Dendritic cell treated with granulocyte-macrophage colony-stimulating factor and Interleukin-4, amounts not matched to agents 40 ng/mL and 50 ng/mL, for 4 days (primary cell): ENCODE measurements at regions not wholly inside any gene's neighbourhood (a gene's known extent, or its start where the extent isn't known, plus 50 kb on each side); places are given as distances from the start of the nearest gene placed in this dataset.

Experiments used
- H3K27ac Mint-ChIP-seq: one replicate; pipeline ENCODE4 v1.8.0; 2022; ENCODE audit warnings: mild to moderate bottlenecking, mixed read lengths
- H3K27me3 Mint-ChIP-seq: one replicate; pipeline ENCODE4 v1.8.0; 2022; ENCODE audit warnings: mild to moderate bottlenecking, mixed read lengths
- H3K36me3 Mint-ChIP-seq: one replicate; pipeline ENCODE4 v1.8.0; 2022; ENCODE audit warnings: low read depth, mixed read lengths
- H3K4me1 Mint-ChIP-seq: one replicate; pipeline ENCODE4 v1.8.0; 2022; ENCODE audit warnings: low read depth, mixed read lengths
- H3K4me3 Mint-ChIP-seq: one replicate; pipeline ENCODE4 v1.8.0; 2022; ENCODE audit warnings: mild to moderate bottlenecking, moderate library complexity, mixed read lengths
- H3K9me3 Mint-ChIP-seq: one replicate; pipeline ENCODE4 v1.8.0; 2022; ENCODE audit warnings: mixed read lengths
- intact Hi-C: fragments of 100-400 bp; cut with micrococcal nuclease; formaldehyde crosslinking; loops from one replicate; pipeline ENCODE4 v1.15.0; 2022

DNA sequence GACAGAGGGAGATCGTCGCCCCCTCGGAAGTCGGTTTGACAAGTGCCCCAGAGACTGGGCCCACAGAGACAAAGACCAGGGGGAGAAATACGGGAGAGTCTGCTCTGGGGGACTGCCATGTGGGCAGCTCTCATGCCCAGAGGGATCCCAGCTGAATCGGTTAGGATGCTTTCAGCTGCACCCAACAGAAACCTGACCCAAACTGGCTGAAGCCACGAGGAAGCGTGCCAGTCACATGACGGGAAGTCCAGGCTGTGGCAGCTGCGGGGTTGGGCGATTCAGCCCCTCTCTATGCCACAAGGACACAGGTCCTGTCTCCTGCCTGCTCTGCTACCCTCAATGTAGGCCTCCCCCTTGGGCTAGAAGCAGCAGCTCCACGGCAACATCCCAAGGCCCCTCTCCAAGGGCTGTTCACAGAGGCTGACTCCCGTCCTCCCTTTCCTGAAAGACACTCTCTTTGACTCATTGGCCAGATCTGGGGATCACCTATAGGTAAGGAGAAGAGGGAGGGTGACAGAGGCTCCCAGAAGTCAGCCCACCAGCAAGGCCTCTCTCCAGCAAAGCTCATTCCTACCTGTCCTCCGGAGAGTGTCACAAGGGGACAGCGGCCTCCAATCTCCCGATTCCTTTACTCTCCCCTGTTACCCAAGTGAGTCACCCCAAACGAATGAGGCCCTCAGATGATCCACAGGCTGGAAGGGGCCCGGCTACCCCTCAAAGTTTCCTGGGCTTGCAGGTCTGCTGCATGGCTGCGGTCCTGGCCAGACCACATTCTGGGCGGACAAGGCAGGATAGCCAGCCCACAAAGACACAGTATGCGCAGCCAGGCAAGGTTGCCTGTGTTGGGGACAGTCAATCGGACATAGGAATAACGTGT, 75.8 kb downstream of the RBFOX3 start:
- H3K27ac Mint-ChIP-seq: no peak overlapping the region
- intact Hi-C loops: no loop called here
- peaks cover 4% of the 10 kb centered on the region for H3K27me3 Mint-ChIP-seq
- no peaks in the 10 kb centered on the region for H3K36me3 Mint-ChIP-seq
- no peak overlapping the region for H3K4me3 Mint-ChIP-seq
- H3K4me1 Mint-ChIP-seq: no peaks in the 10 kb centered on the region
- H3K9me3 Mint-ChIP-seq: no peaks in the 10 kb centered on the region

DNA sequence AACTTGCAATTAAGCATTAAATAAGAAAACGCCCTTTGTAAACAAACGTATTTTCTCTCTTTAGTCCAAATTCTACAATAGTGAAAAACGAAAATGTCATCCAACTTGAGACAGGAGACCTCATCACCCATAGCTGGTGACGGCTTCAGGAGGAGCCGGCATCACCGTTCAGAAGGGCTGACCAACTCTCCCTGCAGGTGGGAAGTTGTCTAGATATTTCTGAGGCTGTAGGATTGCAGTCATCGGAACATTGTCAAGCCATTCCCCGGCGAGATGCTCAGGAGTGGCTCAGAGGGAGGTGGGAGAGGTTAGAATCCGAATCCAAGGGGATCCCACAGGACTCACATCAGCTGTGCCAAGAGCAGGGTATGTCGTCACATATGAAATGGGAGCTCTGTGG, 76.7 kb downstream of the RBFOX3 start:
- Mint-ChIP-seq H3K27ac (no peak overlapping the region), H3K4me1 (no peaks in the 10 kb centered on the region), H3K9me3 (no peaks in the 10 kb centered on the region), H3K36me3 (no peaks in the 10 kb centered on the region), H3K27me3 (peaks cover 7% of the 10 kb centered on the region), H3K4me3 (no peak overlapping the region)
- intact Hi-C loops: no loop called here

DNA sequence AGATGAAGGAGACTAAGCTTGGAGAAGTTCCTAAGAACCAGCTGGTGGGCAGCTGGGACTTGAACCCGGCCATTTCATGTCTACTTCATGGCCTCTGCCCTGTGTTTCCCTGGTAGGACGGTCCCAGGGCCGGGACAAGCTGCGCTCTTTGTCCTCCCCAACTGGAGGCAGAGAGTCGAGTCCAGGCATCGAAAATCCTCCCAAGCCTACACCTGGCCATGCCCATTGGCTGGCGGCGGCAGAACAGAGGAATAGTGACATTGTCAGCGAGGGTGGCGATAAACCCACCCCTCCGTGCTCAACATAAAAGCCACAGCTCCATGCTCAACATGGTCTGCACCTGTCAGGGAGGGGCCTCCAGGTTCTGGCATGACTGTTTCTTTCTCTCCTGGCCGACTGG, 77.7 kb downstream of the RBFOX3 start:
- intact Hi-C loops: no loop called here
- Mint-ChIP-seq H3K27me3 (peaks cover 7% of the 10 kb centered on the region), H3K4me3 (no peak overlapping the region), H3K27ac (no peak overlapping the region), H3K36me3 (no peaks in the 10 kb centered on the region), H3K4me1 (no peaks in the 10 kb centered on the region), H3K9me3 (no peaks in the 10 kb centered on the region)

DNA sequence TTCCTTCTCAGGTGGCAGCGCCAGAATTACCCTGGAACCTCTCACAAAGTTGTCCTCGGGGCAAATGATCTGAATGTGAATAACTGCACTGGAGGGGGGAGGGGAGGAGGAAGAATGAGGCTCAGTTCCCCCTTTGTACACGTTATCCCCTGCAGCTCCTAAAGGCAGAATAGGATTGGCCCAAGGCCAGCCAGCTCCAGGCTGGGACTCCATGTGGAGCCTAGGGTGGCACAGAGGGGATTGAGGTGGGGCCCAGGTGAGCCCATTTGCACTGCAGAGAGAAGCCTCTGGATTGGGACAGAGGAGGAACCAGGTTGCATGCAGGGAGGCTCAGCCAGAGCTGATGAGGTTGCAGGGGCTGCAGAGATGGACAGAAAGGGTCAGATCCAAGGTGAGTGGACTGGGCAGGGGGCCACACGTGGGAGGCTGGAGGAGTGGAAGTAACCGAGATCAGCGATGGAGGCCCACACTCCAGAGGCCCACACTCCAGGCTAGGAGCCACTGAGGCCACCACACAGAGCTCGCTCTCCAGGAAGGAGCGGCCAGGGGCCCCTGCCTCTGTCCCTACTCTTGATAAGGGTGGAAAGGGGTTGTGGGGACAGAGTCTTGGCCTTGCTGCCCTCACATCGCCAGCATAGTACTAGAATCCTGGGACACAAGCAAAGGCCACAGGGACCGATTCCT, 78.6 kb downstream of the RBFOX3 start:
- H3K4me3 Mint-ChIP-seq: no peak overlapping the region
- intact Hi-C loops: no loop called here
- no peak overlapping the region for H3K27ac Mint-ChIP-seq
- no peaks in the 10 kb centered on the region for H3K36me3 Mint-ChIP-seq
- H3K27me3 Mint-ChIP-seq: peaks cover 7% of the 10 kb centered on the region
- no peaks in the 10 kb centered on the region for H3K4me1 Mint-ChIP-seq
- no peaks in the 10 kb centered on the region for H3K9me3 Mint-ChIP-seq

DNA sequence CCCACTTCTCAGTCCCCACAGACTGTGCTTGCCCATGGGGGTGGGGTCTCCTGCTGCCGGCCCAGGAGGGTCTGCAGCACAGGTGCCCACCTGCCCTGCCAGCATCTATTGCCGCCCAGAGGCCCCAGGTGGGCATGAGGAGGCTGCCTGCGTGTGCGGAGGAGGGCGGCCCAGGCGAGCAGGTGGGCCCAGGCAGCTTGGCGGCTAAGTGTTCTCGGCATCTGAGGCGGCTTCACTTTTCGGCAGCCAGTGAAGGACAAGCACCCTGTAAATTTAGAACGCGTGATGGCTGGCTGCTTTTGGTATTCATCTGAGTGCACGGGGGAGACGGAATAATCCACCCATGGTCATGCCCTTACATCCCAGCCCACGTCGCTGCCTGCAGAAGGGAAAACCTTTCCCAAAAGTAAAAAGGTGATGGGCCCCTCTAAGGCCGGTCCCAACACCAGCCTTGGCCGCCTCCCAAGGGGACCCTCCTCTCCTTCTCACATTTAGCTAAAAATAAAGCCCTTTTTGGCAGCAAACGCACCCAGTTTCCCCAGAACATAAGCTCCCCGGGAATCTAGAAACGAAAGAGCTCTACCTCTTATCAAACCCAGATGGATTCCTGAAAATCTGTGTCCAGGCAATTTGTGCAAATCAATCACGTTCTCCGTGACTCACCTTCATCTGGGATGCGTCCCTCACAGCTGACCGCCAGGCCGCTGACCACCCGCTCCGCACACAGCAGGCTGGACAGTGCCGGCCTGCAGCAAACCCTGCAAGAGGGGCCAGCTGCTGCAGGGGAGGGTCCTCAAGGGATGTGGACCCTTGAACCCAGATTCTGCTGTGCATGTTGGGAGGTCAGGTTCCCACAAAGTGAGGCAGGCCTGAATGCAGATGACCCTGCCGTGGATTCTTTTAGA, 79.4 kb downstream of the RBFOX3 start:
- Mint-ChIP-seq H3K27ac (no peak overlapping the region), H3K36me3 (no peaks in the 10 kb centered on the region), H3K4me1 (no peaks in the 10 kb centered on the region), H3K9me3 (no peaks in the 10 kb centered on the region), H3K27me3 (peaks cover 7% of the 10 kb centered on the region), H3K4me3 (no peak overlapping the region)
- intact Hi-C loops: no loop called here

DNA sequence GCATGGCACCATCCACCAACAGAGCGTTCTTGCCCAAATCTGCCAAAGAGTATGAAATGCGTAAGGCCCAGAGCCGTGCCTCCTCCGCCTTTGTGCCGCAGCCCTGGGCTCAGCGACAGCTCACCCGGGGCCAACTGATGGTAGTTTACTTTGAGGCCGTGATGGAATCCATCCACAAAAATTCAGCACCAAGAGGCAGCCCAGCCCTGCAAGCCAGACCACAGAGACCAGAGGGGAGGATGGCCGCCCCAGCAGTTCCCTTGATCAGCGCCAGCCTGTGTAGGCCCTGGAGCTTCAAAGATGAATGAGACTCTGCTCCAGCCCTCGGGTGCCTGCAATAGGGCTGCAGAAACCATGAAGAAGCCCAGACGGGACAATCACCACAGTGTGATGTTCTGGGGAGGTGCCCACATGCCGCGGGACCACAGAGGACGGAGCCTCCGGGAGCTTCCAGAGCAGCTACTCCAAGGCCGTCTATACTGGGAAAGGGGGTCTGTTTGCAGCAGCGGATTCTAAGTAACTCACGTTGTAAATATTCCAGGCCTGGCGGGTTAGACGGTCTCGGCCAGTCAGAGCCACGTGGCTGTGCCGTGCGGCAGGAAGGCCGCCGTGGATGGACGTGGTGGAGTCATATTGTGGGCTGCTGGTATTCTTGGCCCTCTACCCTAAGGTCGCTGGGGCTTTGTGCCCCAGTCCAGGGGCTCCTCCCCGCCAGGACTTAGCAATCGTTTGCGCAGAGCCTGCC, 80.3 kb downstream of the RBFOX3 start:
- Mint-ChIP-seq H3K27ac (no peak overlapping the region), H3K27me3 (peaks cover 8% of the 10 kb centered on the region), H3K4me1 (no peaks in the 10 kb centered on the region), H3K36me3 (no peaks in the 10 kb centered on the region), H3K9me3 (no peaks in the 10 kb centered on the region), H3K4me3 (no peak overlapping the region)
- intact Hi-C loops: no loop called here

DNA sequence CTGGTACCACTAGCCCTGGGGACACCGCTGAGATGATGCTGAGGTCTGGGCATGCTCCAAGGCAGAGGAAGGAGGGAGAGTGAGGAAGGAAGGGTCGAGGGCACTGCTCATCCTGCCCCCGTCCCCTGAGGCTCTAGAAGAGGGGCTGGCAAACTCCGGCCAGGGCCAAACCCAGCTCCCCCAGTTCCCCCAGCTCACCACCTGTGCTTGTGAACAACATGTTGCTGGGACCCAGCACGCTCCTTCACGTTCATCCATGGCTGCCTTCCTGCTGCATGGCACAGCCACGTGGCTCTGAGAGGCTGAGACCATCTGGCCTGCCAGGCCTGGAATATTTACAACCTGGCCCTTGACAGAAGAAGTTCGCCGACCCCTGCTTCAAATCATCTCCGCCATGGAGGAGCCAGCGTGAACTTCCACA, 81.2 kb downstream of the RBFOX3 start:
- no peak overlapping the region for H3K4me3 Mint-ChIP-seq
- intact Hi-C loops: no loop called here
- H3K27me3 Mint-ChIP-seq: peaks cover 5% of the 10 kb centered on the region
- H3K27ac Mint-ChIP-seq: no peak overlapping the region
- H3K36me3 Mint-ChIP-seq: no peaks in the 10 kb centered on the region
- H3K9me3 Mint-ChIP-seq: no peaks in the 10 kb centered on the region
- no peaks in the 10 kb centered on the region for H3K4me1 Mint-ChIP-seq

DNA sequence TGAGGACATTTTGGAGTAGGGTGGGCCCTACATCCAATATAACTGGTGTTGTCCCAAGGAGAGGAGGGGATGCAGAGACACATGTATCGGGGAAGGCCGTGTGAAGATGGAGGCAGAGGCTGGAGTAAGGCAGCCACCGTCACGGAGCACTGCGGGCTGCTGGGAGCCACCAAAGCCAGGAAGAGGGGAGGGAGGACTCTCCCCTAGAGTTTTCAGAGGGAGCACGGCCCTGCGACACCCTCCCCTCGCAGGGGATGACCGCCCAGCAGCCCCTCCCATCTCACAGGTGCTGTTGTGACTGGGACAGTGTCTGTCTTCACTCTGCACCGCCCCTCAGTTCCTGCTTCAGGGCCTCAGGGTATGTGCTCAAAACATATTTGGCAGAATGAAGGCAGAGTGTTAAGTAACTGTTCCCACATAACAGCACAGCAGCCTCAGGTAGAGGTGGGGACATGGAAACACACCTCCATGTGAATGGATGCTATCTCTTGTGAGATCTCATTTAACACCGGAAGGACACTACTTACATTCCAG, 82.2 kb downstream of the RBFOX3 start:
- Mint-ChIP-seq H3K9me3 (no peaks in the 10 kb centered on the region), H3K27me3 (peaks cover 5% of the 10 kb centered on the region), H3K4me3 (no peak overlapping the region), H3K27ac (no peak overlapping the region), H3K36me3 (no peaks in the 10 kb centered on the region), H3K4me1 (no peaks in the 10 kb centered on the region)
- intact Hi-C loops: no loop called here

DNA sequence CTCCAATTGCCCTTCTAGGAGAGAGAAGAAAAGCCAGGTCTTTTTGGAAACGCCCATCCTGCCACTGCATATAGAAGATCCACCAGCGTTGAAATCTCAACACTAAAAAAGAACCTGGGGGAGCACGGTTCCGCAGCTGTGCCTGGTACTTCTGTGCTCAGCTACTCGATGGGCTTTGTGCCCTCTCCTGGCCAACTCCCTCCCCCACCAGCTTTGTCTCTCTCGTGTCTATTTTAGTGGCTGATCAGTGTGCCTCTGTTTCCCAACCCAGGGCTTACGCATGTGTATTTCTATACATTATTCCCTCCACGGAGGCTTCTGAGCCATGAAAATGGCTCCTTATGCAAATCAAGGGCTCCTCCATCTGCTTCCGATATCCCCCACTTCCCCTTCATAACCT, 83.5 kb downstream of the RBFOX3 start:
- Mint-ChIP-seq H3K9me3 (no peaks in the 10 kb centered on the region), H3K4me1 (no peaks in the 10 kb centered on the region), H3K4me3 (no peak overlapping the region), H3K27me3 (peaks cover 6% of the 10 kb centered on the region), H3K36me3 (no peaks in the 10 kb centered on the region), H3K27ac (no peak overlapping the region)
- intact Hi-C loops: no loop called here

DNA sequence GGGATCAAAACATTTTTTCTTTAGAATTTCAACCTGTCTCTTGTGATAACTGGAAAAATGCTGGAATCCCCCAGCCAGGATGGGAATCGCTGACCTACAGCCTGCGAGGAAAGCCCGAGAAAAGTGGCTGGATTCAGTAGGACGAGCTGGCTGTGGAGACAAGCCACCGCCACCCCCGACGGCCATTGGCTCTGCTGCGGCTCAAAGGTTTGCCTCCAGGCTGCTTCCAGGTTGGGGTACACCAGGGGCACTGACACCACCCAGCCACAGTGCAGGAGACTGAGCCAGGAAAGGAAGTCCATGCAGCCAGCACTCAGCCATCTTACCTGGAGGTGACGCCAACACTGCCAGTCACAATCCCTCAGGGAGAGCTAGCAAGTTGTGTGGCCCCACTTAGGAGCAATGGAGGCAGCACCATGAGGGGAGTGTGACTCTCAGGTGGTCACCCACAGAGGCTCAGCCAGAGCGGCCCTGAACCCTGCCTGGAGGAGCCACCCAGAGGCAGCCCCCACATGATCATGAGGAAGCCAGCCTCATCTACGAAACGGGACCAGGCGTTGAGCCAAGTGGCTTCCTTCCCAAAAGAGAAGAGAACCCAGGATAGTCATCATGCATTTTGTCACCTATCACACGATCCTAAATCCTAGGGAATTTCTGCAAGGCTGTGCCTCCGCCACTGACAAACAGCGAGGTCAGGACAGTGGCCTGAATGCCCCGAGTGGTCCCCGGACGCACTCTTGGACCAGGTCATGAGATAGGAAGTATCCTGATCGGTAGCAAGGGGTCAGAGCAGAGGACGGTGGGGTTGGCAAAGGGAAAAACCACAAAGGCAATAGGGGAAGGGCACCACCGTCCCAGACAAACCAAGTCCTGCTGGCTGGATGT, 84.8 kb downstream of the RBFOX3 start:
- intact Hi-C loops: no loop called here
- Mint-ChIP-seq H3K9me3 (no peaks in the 10 kb centered on the region), H3K27me3 (peaks cover 6% of the 10 kb centered on the region), H3K4me1 (no peaks in the 10 kb centered on the region), H3K36me3 (no peaks in the 10 kb centered on the region), H3K4me3 (no peak overlapping the region), H3K27ac (no peak overlapping the region)

DNA sequence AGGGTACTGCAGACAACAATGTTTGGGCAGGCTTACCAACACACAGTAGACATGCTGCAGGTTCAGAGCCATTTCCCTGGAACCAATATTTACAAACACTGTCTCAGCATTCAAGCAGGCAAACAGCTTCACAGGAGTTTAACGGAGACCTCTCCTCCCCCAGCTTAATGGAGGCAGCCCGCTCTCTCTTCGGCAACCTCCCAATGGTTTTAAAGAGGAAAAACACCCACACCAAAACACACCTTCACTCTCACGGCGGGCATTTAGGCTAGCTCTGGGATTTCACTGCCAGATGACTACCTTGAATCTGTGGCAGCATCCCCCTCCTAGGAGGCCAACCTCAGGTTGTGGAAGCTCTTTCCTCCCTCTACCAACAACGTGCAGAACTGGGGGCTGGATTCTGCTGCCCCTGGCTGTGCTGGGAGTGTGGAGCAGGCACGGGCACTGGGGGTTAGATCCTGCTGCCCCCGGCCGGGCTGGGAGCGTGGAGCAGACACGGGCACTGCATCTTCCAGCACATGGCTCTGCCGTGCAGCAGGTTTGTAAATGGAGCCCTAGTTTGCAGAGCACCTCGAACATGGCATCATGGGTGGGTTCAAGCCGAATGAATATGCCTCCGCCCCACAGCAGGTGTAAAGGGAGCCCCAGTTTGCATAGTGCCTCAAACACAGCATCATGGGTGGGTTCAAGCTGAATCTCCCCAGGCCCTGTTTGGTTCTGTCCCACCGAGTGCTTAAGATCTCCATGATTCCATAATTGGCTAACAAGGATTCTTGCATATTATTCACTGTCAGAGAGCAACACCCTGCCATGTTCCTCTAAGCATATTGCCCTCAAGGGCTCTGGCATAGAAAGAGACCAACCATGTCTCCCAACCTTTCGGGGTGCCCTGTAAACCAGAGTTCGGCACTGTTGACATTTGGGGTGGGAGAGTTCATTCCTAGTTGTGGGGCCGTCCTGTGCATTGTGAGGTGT, 86.4 kb downstream of the RBFOX3 start:
- peaks cover 9% of the 10 kb centered on the region for H3K27me3 Mint-ChIP-seq
- H3K9me3 Mint-ChIP-seq: no peaks in the 10 kb centered on the region
- no peaks in the 10 kb centered on the region for H3K4me1 Mint-ChIP-seq

DNA sequence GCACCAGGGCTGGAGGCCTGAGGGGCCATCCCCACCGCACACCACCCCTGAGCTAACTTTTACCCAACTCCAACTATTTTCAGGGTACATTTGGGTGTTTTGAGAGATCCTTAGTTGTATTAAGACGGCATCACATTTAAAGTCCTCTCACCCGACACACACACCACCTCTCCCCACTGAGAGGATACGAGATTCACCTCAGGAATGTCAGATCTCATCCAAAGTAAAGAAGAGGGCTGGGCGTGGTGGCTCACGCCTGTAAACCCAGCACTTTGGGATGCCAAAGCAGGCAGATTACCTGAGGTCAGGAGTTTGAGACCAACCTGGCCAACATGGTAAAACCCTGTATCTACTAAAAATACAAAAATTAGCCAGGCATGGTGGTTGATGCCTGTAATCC, 88.4 kb downstream of the RBFOX3 start:
- H3K36me3 Mint-ChIP-seq: no peaks in the 10 kb centered on the region
- no peak overlapping the region for H3K4me3 Mint-ChIP-seq
- intact Hi-C loops: no loop called here
- H3K27ac Mint-ChIP-seq: no peak overlapping the region
- H3K4me1 Mint-ChIP-seq: no peaks in the 10 kb centered on the region
- H3K9me3 Mint-ChIP-seq: no peaks in the 10 kb centered on the region
- H3K27me3 Mint-ChIP-seq: peaks cover 18% of the 10 kb centered on the region

More for the DNA sequence above, 86.4 kb downstream of the RBFOX3 start:
- Mint-ChIP-seq H3K36me3 (no peaks in the 10 kb centered on the region), H3K4me3 (no peak overlapping the region), H3K27ac (no peak overlapping the region)
- intact Hi-C loops: no loop called here
